SU-DHL-6 (cell line): ENCODE measurements at regions not wholly inside any gene's neighbourhood (a gene's known extent, or its start where the extent isn't known, plus 50 kb on each side); places are given as distances from the start of the nearest gene placed in this dataset.

Experiments used
- H2AFZ ChIP-seq: fragments of 200-600 bp; sonication (generic); 2 replicates; pipeline ENCODE4 v1.6.1; 2014; ENCODE audit warnings: low read depth, mild to moderate bottlenecking, moderate library complexity, mixed read lengths, antibody characterized with exemption, low read length; ENCODE audit not compliant: severe bottlenecking
- H3F3A ChIP-seq: fragments of 200-600 bp; shearing (Covaris generic); 2 replicates; pipeline ENCODE4 v1.6.0; 2016; ENCODE audit warnings: antibody characterized with exemption, mild to moderate bottlenecking; ENCODE audit not compliant: insufficient read depth
- H3K27ac ChIP-seq: fragments of 200-600 bp; sonication (generic); 2 replicates; pipeline ENCODE4 v1.5.1; 2016; ENCODE audit warnings: low read depth, mild to moderate bottlenecking, low read length, moderate library complexity, mixed read lengths
- H3K27me3 ChIP-seq: fragments of 200-600 bp; sonication (generic), shearing (Covaris generic); 2 replicates; pipeline ENCODE4 v1.6.0; 2014; ENCODE audit warnings: mild to moderate bottlenecking, low read length
- H3K36me3 ChIP-seq: fragments of 200-600 bp; sonication (generic); 2 replicates; pipeline ENCODE4 v1.6.1; 2014; ENCODE audit warnings: mild to moderate bottlenecking, low read length, mixed read lengths
- H3K4me2 ChIP-seq: fragments of 300-600, 200-600 bp; shearing (Covaris generic), sonication (generic); 2 replicates; pipeline ENCODE4 v1.6.0; 2014; ENCODE audit warnings: low read length, low read depth, mild to moderate bottlenecking; ENCODE audit not compliant: poor library complexity, severe bottlenecking
- H3K4me3 ChIP-seq: fragments of 200-600 bp; sonication (generic); 2 replicates; pipeline ENCODE4 v1.5.1; 2014; ENCODE audit warnings: antibody characterized with exemption, low read length, mild to moderate bottlenecking, mixed read lengths; ENCODE audit not compliant: insufficient read depth, poor library complexity, severe bottlenecking
- H3K79me2 ChIP-seq: fragments of 200-600 bp; sonication (generic); 2 replicates; pipeline ENCODE4 v1.6.1; 2014; ENCODE audit warnings: mild to moderate bottlenecking, low read length, moderate library complexity; ENCODE audit not compliant: insufficient read depth
- H3K9ac ChIP-seq: fragments of 200-600 bp; sonication (generic); 2 replicates; pipeline ENCODE4 v1.7.0; 2014; ENCODE audit warnings: mild to moderate bottlenecking, low read length
- H3K9me2 ChIP-seq: fragments of 200-600 bp; sonication (generic); replicated peaks from 2 replicates; pipeline ENCODE4 v1.6.1; 2014; ENCODE audit warnings: low read length; ENCODE audit not compliant: insufficient read depth
- H3K9me3 ChIP-seq: fragments of 200-600 bp; sonication (generic); 2 replicates; pipeline ENCODE4 v1.6.1; 2014; ENCODE audit warnings: low read length, mixed read lengths; ENCODE audit not compliant: insufficient read depth
- H4K20me1 ChIP-seq: fragments of 200-600 bp; sonication (generic); 2 replicates; pipeline ENCODE4 v1.6.1; 2014; ENCODE audit warnings: low read depth, mild to moderate bottlenecking, antibody characterized with exemption, low read length, moderate library complexity, mixed read lengths
- CTCF ChIP-seq: fragments of 200-600 bp; sonication (generic); IDR thresholded peaks from one replicate; pipeline ENCODE4 v1.5.1; 2017; ENCODE audit warnings: antibody characterized with exemption, mild to moderate bottlenecking, low read length, moderate library complexity; ENCODE audit not compliant: insufficient read depth, poor library complexity, severe bottlenecking
- EZH2phosphoT487 ChIP-seq: fragments of 200-600 bp; sonication (generic), shearing (Covaris generic); conservative IDR thresholded peaks from 2 replicates; pipeline ENCODE4 v1.6.1; 2018; ENCODE audit warnings: mild to moderate bottlenecking, antibody characterized with exemption, low read length, moderate library complexity, mixed read lengths

GRCh38 chr2:239518286-239519088, 117.7 kb upstream of the HDAC4 start:
- no peak overlapping the region for H2AFZ ChIP-seq
- no peaks in the 10 kb centered on the region for H4K20me1 ChIP-seq
- no peaks in the 10 kb centered on the region for H3F3A ChIP-seq
- H3K27ac ChIP-seq, result no peak overlapping the region
- H3K27me3 ChIP-seq, result no peaks in the 10 kb centered on the region
- TF ChIP-seq CTCF (no peak), EZH2phosphoT487 (no peak)
- no peak overlapping the region for H3K4me2 ChIP-seq
- no peak overlapping the region for H3K4me3 ChIP-seq
- no peaks in the 10 kb centered on the region for H3K9me3 ChIP-seq
- no peaks in the 10 kb centered on the region for H3K79me2 ChIP-seq
- H3K36me3 ChIP-seq, result no peaks in the 10 kb centered on the region
- H3K9me2 ChIP-seq, result no peaks in the 10 kb centered on the region
- no peak overlapping the region for H3K9ac ChIP-seq

- Histone ChIP-seq H3F3A (no peaks in the 10 kb centered on the region), H3K9me2 (no peaks in the 10 kb centered on the region), H3K9me3 (no peaks in the 10 kb centered on the region), H3K9ac (no peak overlapping the region), H3K27ac (no peak overlapping the region), H4K20me1 (no peaks in the 10 kb centered on the region), H3K36me3 (no peaks in the 10 kb centered on the region), H3K79me2 (no peaks in the 10 kb centered on the region), H2AFZ (no peak overlapping the region), H3K4me2 (no peak overlapping the region), H3K4me3 (no peak overlapping the region), H3K27me3 (no peaks in the 10 kb centered on the region)
- no peak for TF ChIP-seq EZH2phosphoT487
- TF ChIP-seq CTCF, result no peak
Observed at GRCh38 chr2:239517686-239518085, 116.9 kb upstream of the HDAC4 start.

- no peak overlapping the region for H3K27ac ChIP-seq
- H3K4me3 ChIP-seq, result no peak overlapping the region
- no peaks in the 10 kb centered on the region for H3K36me3 ChIP-seq
- H3K27me3 ChIP-seq, result no peaks in the 10 kb centered on the region
- H3K9ac ChIP-seq, result no peak overlapping the region
- H3K9me2 ChIP-seq, result no peaks in the 10 kb centered on the region
- H3K9me3 ChIP-seq, result no peaks in the 10 kb centered on the region
- no peaks in the 10 kb centered on the region for H3F3A ChIP-seq
- no peak overlapping the region for H2AFZ ChIP-seq
- no peaks in the 10 kb centered on the region for H4K20me1 ChIP-seq
- H3K4me2 ChIP-seq, result no peak overlapping the region
- H3K79me2 ChIP-seq, result no peaks in the 10 kb centered on the region
- TF ChIP-seq CTCF, result no peak
- TF ChIP-seq EZH2phosphoT487, result no peak
Observed at GRCh38 chr2:239516954-239517305, 116.1 kb upstream of the HDAC4 start.
